CD14-positive monocyte (primary cell): ENCODE measurements at regions not wholly inside any gene's neighbourhood (a gene's known extent, or its start where the extent isn't known, plus 50 kb on each side); places are given as distances from the start of the nearest gene placed in this dataset.

Source experiments
- DNase-seq, 3 donors: peaks; one replicate each; pipeline ENCODE4 v3.0.0-alpha.2; 2011 to 2022
- H2AFZ ChIP-seq: 2 replicates; pipeline ENCODE4 v1.6.0; 2012; ENCODE audit warnings: mild to moderate bottlenecking, low read depth, low read length, inconsistent platforms; ENCODE audit not compliant: insufficient read depth, poor library complexity, severe bottlenecking
- H3K27ac ChIP-seq, 2 donors: 1 replicate in 1 of 2; 2 replicates in 1 of 2; pipeline ENCODE4 v1.5.1; 2012 to 2013; ENCODE audit warnings: low read length in 2 of 2, control low read depth in 1 of 2, inconsistent platforms in 1 of 2, low read depth in 1 of 2, mild to moderate bottlenecking in 1 of 2
- H3K27me3 ChIP-seq, 2 donors: one replicate each; pipeline versions ENCODE4 v1.6.0 to v1.6.1; 2011 to 2013; ENCODE audit warnings: low read length in 2 of 2; ENCODE audit not compliant: control insufficient read depth in 2 of 2, insufficient read depth in 2 of 2
- H3K36me3 ChIP-seq, 2 donors: replicated peaks in 1 of 2; 1 replicate in 1 of 2; 2 replicates in 1 of 2; pipeline versions ENCODE4 v1.5.1 to v1.6.1; 2012 to 2013; ENCODE audit warnings: low read length in 2 of 2, control low read depth in 1 of 2, inconsistent platforms in 1 of 2, mild to moderate bottlenecking in 1 of 2; ENCODE audit not compliant: insufficient read depth in 2 of 2, control insufficient read depth in 1 of 2
- H3K4me1 ChIP-seq, 2 donors: 1 replicate in 1 of 2; 2 replicates in 1 of 2; pipeline versions ENCODE4 v1.5.1 to v1.6.1; 2012 to 2013; ENCODE audit warnings: low read length in 2 of 2, control low read depth in 1 of 2, inconsistent platforms in 1 of 2, mild to moderate bottlenecking in 1 of 2, moderate library complexity in 1 of 2; ENCODE audit not compliant: insufficient read depth in 2 of 2, control insufficient read depth in 1 of 2
- H3K4me2 ChIP-seq: replicated peaks from 2 replicates; pipeline ENCODE3; 2012; ENCODE audit warnings: low read length, moderate library complexity, mild to moderate bottlenecking; ENCODE audit not compliant: poor library complexity, severe bottlenecking; ENCODE audit errors: extremely low read depth
- H3K4me3 ChIP-seq, 3 experiments: fragments of 200-600 bp in 1 of 3; sonication (generic) in 1 of 3; replicated peaks in 1 of 3; 1 replicate in 2 of 3; 2 replicates in 1 of 3; pipeline ENCODE4 v1.5.1; 2011 to 2013; ENCODE audit warnings: low read length in 3 of 3, mild to moderate bottlenecking in 3 of 3, control low read depth in 2 of 3, low read depth in 2 of 3, inconsistent platforms in 1 of 3, moderate library complexity in 1 of 3
- H3K79me2 ChIP-seq: 2 replicates; pipeline ENCODE4 v1.6.0; 2012; ENCODE audit warnings: mild to moderate bottlenecking, control low read depth, inconsistent platforms, low read length, moderate library complexity; ENCODE audit not compliant: insufficient read depth
- H3K9ac ChIP-seq: 2 replicates; pipeline ENCODE4 v1.6.0; 2017; ENCODE audit warnings: low read length, mild to moderate bottlenecking; ENCODE audit not compliant: insufficient read depth, poor library complexity, severe bottlenecking
- H3K9me3 ChIP-seq, 2 donors: replicated peaks in 1 of 2; 1 replicate in 1 of 2; 2 replicates in 1 of 2; pipeline versions ENCODE4 v1.5.1 to v1.6.1; 2012 to 2013; ENCODE audit warnings: low read length in 2 of 2, control low read depth in 1 of 2; ENCODE audit not compliant: control insufficient read depth in 1 of 2, insufficient read depth in 1 of 2
- H4K20me1 ChIP-seq: 2 replicates; pipeline ENCODE4 v1.6.0; 2012; ENCODE audit warnings: mild to moderate bottlenecking, low read length, control low read depth, moderate library complexity; ENCODE audit not compliant: insufficient read depth
- H3K27ac Mint-ChIP-seq, 7 donors: one replicate each; pipeline ENCODE4 v1.8.0; 2020; ENCODE audit warnings: mild to moderate bottlenecking in 7 of 7, mixed read lengths in 7 of 7, moderate library complexity in 6 of 7, inconsistent platforms in 2 of 7
- H3K27me3 Mint-ChIP-seq, 3 donors: one replicate each; pipeline ENCODE4 v1.8.0; 2021 to 2022; ENCODE audit warnings: low read depth in 3 of 3, mild to moderate bottlenecking in 3 of 3, mixed read lengths in 3 of 3, moderate library complexity in 3 of 3, inconsistent platforms in 1 of 3
- H3K36me3 Mint-ChIP-seq, 2 donors: one replicate each; pipeline ENCODE4 v1.8.0; 2020; ENCODE audit warnings: mixed read lengths in 2 of 2, inconsistent platforms in 1 of 2, mild to moderate bottlenecking in 1 of 2
- H3K4me1 Mint-ChIP-seq: one replicate; pipeline ENCODE4 v1.8.0; 2020; ENCODE audit warnings: mild to moderate bottlenecking, mixed read lengths
- H3K4me3 Mint-ChIP-seq, 2 donors: one replicate each; pipeline ENCODE4 v1.8.0; 2020; ENCODE audit warnings: mild to moderate bottlenecking in 2 of 2, mixed read lengths in 2 of 2, moderate library complexity in 1 of 2
- H3K9me3 Mint-ChIP-seq, 7 donors: one replicate each; pipeline ENCODE4 v1.8.0; 2020 to 2022; ENCODE audit warnings: mixed read lengths in 7 of 7, mild to moderate bottlenecking in 6 of 7, moderate library complexity in 6 of 7, inconsistent platforms in 2 of 7
- CTCF ChIP-seq: fragments of 200-600 bp; IDR thresholded peaks from one replicate; pipeline ENCODE4 v1.8.0; 2022; ENCODE audit warnings: antibody characterized with exemption, mild to moderate bottlenecking
- WGBS: methylation state at CpG from one replicate; pipeline ENCODE4 v1.1.5; 2013; ENCODE audit warnings: missing lambda C conversion rate; ENCODE audit not compliant: insufficient coverage; 5-methylcytosine and 5-hydroxymethylcytosine counted together
- intact Hi-C, 2 donors: fragments of 100-400 bp; cut with micrococcal nuclease; formaldehyde crosslinking; loops; one replicate each; pipeline versions ENCODE4 v1.15.0 to v1.15.1; 2023

- Mint-ChIP-seq H3K27ac (no peak overlapping the region), H3K4me3 (no peak overlapping the region), H3K27me3 (no peaks in the 10 kb centered on the region), H3K9me3 (peaks cover 0 to 14% (median 8%) of the 10 kb centered on the region in 7 donors), H3K4me1 (no peaks in the 10 kb centered on the region), H3K36me3 (no peaks in the 10 kb centered on the region)
- TF ChIP-seq CTCF, result peak; percentile 67
- Histone ChIP-seq H3K27ac (no peak overlapping the region), H3K4me3 (no peak overlapping the region), H3K4me2 (no peak overlapping the region), H3K4me1 (no peaks in the 10 kb centered on the region), H3K9ac (no peak overlapping the region), H3K27me3 (no peaks in the 10 kb centered on the region), H3K9me3 (peaks cover 4 to 5% of the 10 kb centered on the region in 2 donors), H4K20me1 (no peaks in the 10 kb centered on the region), H2AFZ (no peak overlapping the region), H3K79me2 (no peaks in the 10 kb centered on the region), H3K36me3 (no peaks in the 10 kb centered on the region)
- no peak for DNase-seq
- intact Hi-C loops, result no loop called here
- 0% methylated on average over 4 of the region's 8 CpGs for WGBS
Observed at GRCh38 chr11:23540101-23540561, 679.9 kb upstream of the CCDC179 start.

DNA sequence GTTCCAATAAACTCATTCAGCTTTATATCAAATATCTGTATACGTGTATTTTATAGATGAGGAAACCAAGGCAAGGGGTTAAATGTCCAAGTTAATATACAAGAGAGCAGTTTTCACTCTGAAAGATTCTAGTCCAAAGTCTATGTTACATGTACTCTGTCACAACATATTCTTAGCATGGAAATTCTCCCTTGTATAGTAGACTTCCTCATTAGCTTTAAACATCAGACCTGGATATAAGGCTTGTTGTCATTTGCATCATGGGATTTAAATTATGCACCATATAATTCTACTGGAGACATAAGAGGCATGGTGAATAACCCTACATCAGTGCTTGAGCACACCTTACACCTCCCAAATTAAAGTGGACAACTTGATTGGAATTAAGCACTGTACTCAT, 681.9 kb upstream of the CCDC179 start:
- DNase-seq, result no peak
- TF ChIP-seq CTCF, result no peak
- Histone ChIP-seq H3K4me2 (no peak overlapping the region), H3K27me3 (no peaks in the 10 kb centered on the region), H3K9me3 (peaks cover 2 to 3% of the 10 kb centered on the region in 2 donors), H3K27ac (no peak overlapping the region), H3K4me1 (no peaks in the 10 kb centered on the region), H3K4me3 (no peak overlapping the region), H3K79me2 (no peaks in the 10 kb centered on the region), H3K36me3 (no peaks in the 10 kb centered on the region), H2AFZ (no peak overlapping the region), H3K9ac (no peak overlapping the region), H4K20me1 (no peaks in the 10 kb centered on the region)
- H3K4me3 Mint-ChIP-seq, result no peak overlapping the region
- peaks cover 0 to 6% (median 2%) of the 10 kb centered on the region in 7 donors for H3K9me3 Mint-ChIP-seq
- H3K4me1 Mint-ChIP-seq, result no peaks in the 10 kb centered on the region
- H3K27ac Mint-ChIP-seq, result no peak overlapping the region
- no peaks in the 10 kb centered on the region for H3K27me3 Mint-ChIP-seq
- intact Hi-C loops, result no loop called here
- WGBS, result no CpG with 5 or more reads among the region's 1 CpG
- H3K36me3 Mint-ChIP-seq, result no peaks in the 10 kb centered on the region
